HG02884 (cell line): ENCODE measurements at regions not wholly inside any gene's neighbourhood (a gene's known extent, or its start where the extent isn't known, plus 50 kb on each side); places are given as distances from the start of the nearest gene placed in this dataset.

Source experiments
- ATAC-seq: cut with Tn5 transposase; IDR thresholded peaks from one replicate; pipeline ENCODE4 v1.9.1; 2021; ENCODE audit warnings: mild to moderate bottlenecking, moderate library complexity; ENCODE audit not compliant: unreplicated experiment

- ATAC-seq: no peak
These were observed 326.0 kb upstream of the MGAT5 start for GRCh38 chr2:133927894-133928293.

- no peak for ATAC-seq
These were observed 317.8 kb upstream of the MGAT5 start for GRCh38 chr2:133936096-133936495.

- no peak for ATAC-seq
These were observed 317.3 kb upstream of the MGAT5 start for GRCh38 chr2:133936601-133937000.

GRCh38 chr2:133937669-133938068 lies 316.2 kb upstream of the MGAT5 start:
- ATAC-seq: no peak

GRCh38 chr2:133940134-133940533 lies 313.7 kb upstream of the MGAT5 start:
- no peak for ATAC-seq

- ATAC-seq: no peak
These were observed 312.2 kb upstream of the MGAT5 start for GRCh38 chr2:133941666-133942065.

GRCh38 chr2:133942398-133942797 lies 311.5 kb upstream of the MGAT5 start:
- no peak for ATAC-seq

- no peak for ATAC-seq
These were observed 310.8 kb upstream of the MGAT5 start for GRCh38 chr2:133943108-133943507.

- no peak for ATAC-seq
These were observed 308.8 kb upstream of the MGAT5 start for GRCh38 chr2:133945089-133945488.

- no peak for ATAC-seq
These were observed 306.8 kb upstream of the MGAT5 start for GRCh38 chr2:133947057-133947456.

GRCh38 chr2:133948610-133949290 lies 305.1 kb upstream of the MGAT5 start:
- ATAC-seq: no peak

GRCh38 chr2:133949595-133949994 lies 304.3 kb upstream of the MGAT5 start:
- no peak for ATAC-seq

- ATAC-seq: no peak
These were observed 302.7 kb upstream of the MGAT5 start for GRCh38 chr2:133951209-133951608.

GRCh38 chr2:133952420-133952819 lies 301.5 kb upstream of the MGAT5 start:
- peak; percentile 45 for ATAC-seq

GRCh38 chr2:133952896-133953295 lies 301.0 kb upstream of the MGAT5 start:
- no peak for ATAC-seq

GRCh38 chr2:133953524-133953923 lies 300.3 kb upstream of the MGAT5 start:
- peak; percentile 63 for ATAC-seq

GRCh38 chr2:133954636-133955035 lies 299.2 kb upstream of the MGAT5 start:
- ATAC-seq: no peak

- ATAC-seq: no peak
These were observed 298.7 kb upstream of the MGAT5 start for GRCh38 chr2:133955169-133955568.

- ATAC-seq: no peak
These were observed 297.4 kb upstream of the MGAT5 start for GRCh38 chr2:133956434-133956935.

- no peak for ATAC-seq
These were observed 296.0 kb upstream of the MGAT5 start for GRCh38 chr2:133957724-133958480.

GRCh38 chr2:133959066-133959465 lies 294.8 kb upstream of the MGAT5 start:
- no peak for ATAC-seq

GRCh38 chr2:133966720-133967304 lies 287.1 kb upstream of the MGAT5 start:
- no peak for ATAC-seq
